ENCODE measurements at regions not wholly inside any gene's neighbourhood (a gene's known extent, or its start where the extent isn't known, plus 50 kb on each side); places are given as distances from the start of the nearest gene placed in this dataset.

DNA sequence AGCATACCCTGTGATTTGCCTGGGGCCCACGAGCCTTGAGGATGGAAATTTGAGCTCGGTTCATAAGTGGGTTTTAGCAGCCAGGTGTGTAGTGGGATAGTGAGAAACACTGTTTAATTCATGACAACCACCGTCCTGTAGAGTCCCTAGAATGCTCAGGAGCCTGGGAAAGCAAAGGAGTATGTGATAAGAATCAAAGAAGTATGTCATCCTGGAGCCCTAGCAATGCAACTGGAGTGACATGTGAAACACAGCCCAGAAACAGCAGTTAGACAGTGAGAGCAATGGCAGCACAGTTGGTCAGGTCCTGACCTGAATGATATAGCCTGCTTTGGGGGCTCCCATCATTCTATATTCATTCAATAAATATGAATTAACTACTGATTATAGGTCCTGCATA is 161.2 kb upstream of the ECI2 start:
- no peaks in the 10 kb centered on the region for H3K36me3 ChIP-seq (replicated peaks in 1 of 2)
- TF ChIP-seq CTCF (IDR thresholded peaks at IDR 0.05) (no peak), POLR2A (IDR thresholded peaks at IDR 0.05) (no peak)
- H3K27me3 ChIP-seq: no peaks in the 10 kb centered on the region
- no peak for DNase-seq
- H3K4me3 ChIP-seq: no peak overlapping the region
- H3K4me1 ChIP-seq (replicated peaks in 1 of 2): no peaks in the 10 kb centered on the region
- no peaks in the 10 kb centered on the region for H3K9me3 ChIP-seq (replicated peaks in 1 of 3)
- 80 to 90% (median 82%) methylated on average over 3 of the region's 3 CpGs for WGBS, 4 donors
- intact Hi-C loops (cut with DNase I): no loop called here
- H3K27ac ChIP-seq: no peak overlapping the region

- Histone ChIP-seq H3K9me3 (replicated peaks in 1 of 3) (no peaks in the 10 kb centered on the region), H3K36me3 (replicated peaks in 1 of 2) (no peaks in the 10 kb centered on the region), H3K27ac (no peak overlapping the region), H3K27me3 (no peaks in the 10 kb centered on the region), H3K4me1 (replicated peaks in 1 of 2) (no peaks in the 10 kb centered on the region), H3K4me3 (no peak overlapping the region)
- intact Hi-C loops (cut with DNase I): no loop called here
- no peak for DNase-seq
- TF ChIP-seq CTCF (IDR thresholded peaks at IDR 0.05) (no peak), POLR2A (IDR thresholded peaks at IDR 0.05) (no peak)
- 67 to 79% (median 74%) methylated on average over 1 to 2 of the region's 2 CpGs for WGBS, 4 donors
Observed at GRCh38 chr6:4295783-4296155, 160.4 kb upstream of the ECI2 start.

GRCh38 chr6:4295058-4295782 is 159.8 kb upstream of the ECI2 start:
- WGBS, 4 donors: 82 to 90% (median 86%) methylated on average over 8 to 10 of the region's 10 CpGs
- Histone ChIP-seq H3K4me1 (replicated peaks in 1 of 2) (no peaks in the 10 kb centered on the region), H3K9me3 (replicated peaks in 1 of 3) (no peaks in the 10 kb centered on the region), H3K36me3 (replicated peaks in 1 of 2) (no peaks in the 10 kb centered on the region), H3K27me3 (no peaks in the 10 kb centered on the region), H3K4me3 (no peak overlapping the region), H3K27ac (no peak overlapping the region)
- TF ChIP-seq CTCF (IDR thresholded peaks at IDR 0.05) (no peak), POLR2A (IDR thresholded peaks at IDR 0.05) (no peak)
- intact Hi-C loops (cut with DNase I): no loop called here
- no peak for DNase-seq

GRCh38 chr6:4294636-4295035 is 159.3 kb upstream of the ECI2 start:
- H3K36me3 ChIP-seq (replicated peaks in 1 of 2): no peaks in the 10 kb centered on the region
- WGBS, 4 donors: 86 to 89% (median 88%) methylated on average over 3 to 9 of the region's 9 CpGs
- intact Hi-C loops (cut with DNase I): no loop called here

More at GRCh38 chr6:4294636-4295035, 159.3 kb upstream of the ECI2 start:
- Histone ChIP-seq H3K27me3 (no peaks in the 10 kb centered on the region), H3K9me3 (replicated peaks in 1 of 3) (no peaks in the 10 kb centered on the region), H3K4me3 (no peak overlapping the region), H3K27ac (no peak overlapping the region), H3K4me1 (replicated peaks in 1 of 2) (no peaks in the 10 kb centered on the region)
- no peak for DNase-seq
- TF ChIP-seq POLR2A (IDR thresholded peaks at IDR 0.05) (no peak), CTCF (IDR thresholded peaks at IDR 0.05) (no peak)

Measured in adrenal gland (tissue), 9 donors.